ENCODE measurements at regions not wholly inside any gene's neighbourhood (a gene's known extent, or its start where the extent isn't known, plus 50 kb on each side); places are given as distances from the start of the nearest gene placed in this dataset.

- Histone ChIP-seq H3K9ac (ENCODE audit: low read length) (no peak overlapping the region), H3K79me2 (ENCODE audit: control insufficient read depth, insufficient read depth, low read length) (no peaks in the 10 kb centered on the region), H2AFZ (ENCODE audit: insufficient read depth, low read depth, low read length, poor library complexity, severe bottlenecking) (no peak overlapping the region), H3K27ac (ENCODE audit: low read length in 2 of 2) (no peak overlapping the region), H3K4me2 (replicated peaks; ENCODE audit: low read depth, low read length, poor library complexity, severe bottlenecking) (no peak overlapping the region), H3K36me3 (replicated peaks in 1 of 2; ENCODE audit: control extremely low read depth in 1 of 2, control insufficient read depth in 1 of 2, extremely low read depth in 1 of 2, insufficient read depth in 2 of 2, low read length in 1 of 2) (no peaks in the 10 kb centered on the region), H3K4me3 (ENCODE audit: control extremely low read depth in 1 of 5, extremely low read depth in 1 of 5, insufficient read depth in 1 of 5, low read depth in 2 of 5, low read length in 4 of 5) (no peak overlapping the region), H3K27me3 (replicated peaks in 1 of 4; ENCODE audit: control extremely low read depth in 1 of 4, control insufficient read depth in 3 of 4, insufficient read depth in 4 of 4, low read length in 3 of 4) (no peaks in the 10 kb centered on the region), H3K9me3 (ENCODE audit: control extremely low read depth in 1 of 3, control insufficient read depth in 2 of 3, insufficient read depth in 1 of 3, low read length in 2 of 3) (peaks cover 0 to 10% (median 0%) of the 10 kb centered on the region in 3 donors), H4K20me1 (ENCODE audit: control insufficient read depth, insufficient read depth, low read length, poor library complexity, severe bottlenecking) (no peaks in the 10 kb centered on the region), H3K4me1 (ENCODE audit: control insufficient read depth in 2 of 2, insufficient read depth in 2 of 2, low read length in 2 of 2) (peaks cover 3 to 5% of the 10 kb centered on the region in 2 donors)
- WGBS (ENCODE audit: insufficient coverage): 100% methylated on average over 1 of the region's 2 CpGs
- Mint-ChIP-seq H3K4me3 (no peak overlapping the region), H3K27me3 (no peaks in the 10 kb centered on the region), H3K9me3 (ENCODE audit: insufficient read depth) (peaks cover 1% of the 10 kb centered on the region), H3K27ac (no peak overlapping the region), H3K4me1 (peaks cover 8% of the 10 kb centered on the region)
- DNase-seq (no peak), ATAC-seq (ENCODE audit: low read depth) (no peak)
- intact Hi-C loops (cut with micrococcal nuclease): no loop called here
- TF ChIP-seq EZH2 (IDR thresholded peaks at IDR 0.05; ENCODE audit: borderline replicate concordance, insufficient read depth, low read depth, low read length, poor library complexity, severe bottlenecking) (no peak), CTCF (IDR thresholded peaks at IDR 0.05) (no peak)
- ChIA-PET POLR2A (no interaction called here), CTCF (interaction anchor here (0.6 kb wide), 2 partner anchors 18 to 82 kb away, joined by 3 read pairs; no protein-coding TSS in a partner anchor)
These were observed 116.1 kb downstream of the RIN2 start for GRCh38 chr20:19874040-19874727.

DNA sequence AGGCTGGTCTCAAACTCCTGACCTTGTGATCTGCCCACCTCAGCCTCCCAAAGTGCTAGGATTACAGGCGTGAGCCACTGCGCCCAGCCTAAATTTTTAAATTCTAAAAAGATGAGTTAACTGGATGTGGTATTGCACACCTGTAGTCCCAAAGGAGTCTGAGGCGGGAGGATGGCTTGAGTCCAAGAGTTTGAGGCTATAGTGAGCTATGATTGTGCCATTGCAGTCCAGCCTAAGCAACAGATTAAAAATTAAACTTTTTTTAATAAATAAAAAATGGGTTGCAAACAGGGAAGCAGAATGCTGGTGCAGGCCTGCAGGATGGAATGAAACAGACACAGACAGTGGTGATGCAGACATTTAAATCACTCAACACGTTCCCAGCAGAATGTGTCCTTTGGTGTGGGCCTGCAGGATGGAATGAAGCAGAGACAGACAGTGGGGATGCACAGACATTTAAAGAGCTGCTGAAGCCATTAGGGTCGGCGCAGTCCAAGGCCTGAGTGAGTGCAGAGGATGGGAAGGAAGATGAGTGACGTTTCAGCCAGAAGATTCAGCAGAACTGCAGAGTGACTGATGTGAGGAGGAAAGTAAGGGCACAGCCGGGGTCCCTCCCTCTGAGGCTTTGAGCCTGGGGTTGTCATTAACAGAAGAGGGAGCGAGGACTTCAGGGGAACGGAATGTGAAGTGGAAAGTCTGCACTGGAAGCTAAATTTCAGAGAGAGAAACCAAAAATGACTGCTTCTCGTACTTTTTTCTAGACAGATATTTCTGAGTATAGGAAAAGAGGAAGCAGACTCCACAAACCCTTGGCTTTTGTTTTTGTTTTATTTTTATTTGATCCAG lies 117.5 kb downstream of the RIN2 start:
- intact Hi-C loops (cut with micrococcal nuclease): no loop called here
- no peak overlapping the region for H3K4me3 ChIP-seq (ENCODE audit: control extremely low read depth in 1 of 5, extremely low read depth in 1 of 5, insufficient read depth in 1 of 5, low read depth in 2 of 5, low read length in 4 of 5)
- DNase-seq (no peak), ATAC-seq (ENCODE audit: low read depth) (no peak)
- no peak overlapping the region for H3K27ac ChIP-seq (ENCODE audit: low read length in 2 of 2)
- TF ChIP-seq CTCF (IDR thresholded peaks at IDR 0.05) (no peak), EZH2 (IDR thresholded peaks at IDR 0.05; ENCODE audit: borderline replicate concordance, insufficient read depth, low read depth, low read length, poor library complexity, severe bottlenecking) (no peak)
- peaks cover 10% of the 10 kb centered on the region for H3K4me1 Mint-ChIP-seq
- H3K9me3 Mint-ChIP-seq (ENCODE audit: insufficient read depth): peaks cover 1% of the 10 kb centered on the region
- H3K27ac Mint-ChIP-seq: no peak overlapping the region
- H3K4me1 ChIP-seq (ENCODE audit: control insufficient read depth in 2 of 2, insufficient read depth in 2 of 2, low read length in 2 of 2): peaks cover 3 to 5% of the 10 kb centered on the region in 2 donors
- no peak overlapping the region for H3K9ac ChIP-seq (ENCODE audit: low read length)
- H3K27me3 Mint-ChIP-seq: peaks cover 3% of the 10 kb centered on the region
- H3K27me3 ChIP-seq (replicated peaks in 1 of 4; ENCODE audit: control extremely low read depth in 1 of 4, control insufficient read depth in 3 of 4, insufficient read depth in 4 of 4, low read length in 3 of 4): peaks cover 0 to 2% (median 0%) of the 10 kb centered on the region in 4 experiments
- ChIA-PET CTCF (no interaction called here), POLR2A (no interaction called here)
- no peaks in the 10 kb centered on the region for H3K36me3 ChIP-seq (replicated peaks in 1 of 2; ENCODE audit: control extremely low read depth in 1 of 2, control insufficient read depth in 1 of 2, extremely low read depth in 1 of 2, insufficient read depth in 2 of 2, low read length in 1 of 2)
- peak overlapping the region; percentile 55 for H2AFZ ChIP-seq (ENCODE audit: insufficient read depth, low read depth, low read length, poor library complexity, severe bottlenecking)
- no peaks in the 10 kb centered on the region for H3K79me2 ChIP-seq (ENCODE audit: control insufficient read depth, insufficient read depth, low read length)
- H4K20me1 ChIP-seq (ENCODE audit: control insufficient read depth, insufficient read depth, low read length, poor library complexity, severe bottlenecking): no peaks in the 10 kb centered on the region
- 33% methylated on average over 6 of the region's 11 CpGs for WGBS (ENCODE audit: insufficient coverage)
- H3K4me3 Mint-ChIP-seq: no peak overlapping the region
- peaks cover 0 to 10% (median 0%) of the 10 kb centered on the region in 3 donors for H3K9me3 ChIP-seq (ENCODE audit: control extremely low read depth in 1 of 3, control insufficient read depth in 2 of 3, insufficient read depth in 1 of 3, low read length in 2 of 3)
- H3K4me2 ChIP-seq (replicated peaks; ENCODE audit: low read depth, low read length, poor library complexity, severe bottlenecking): no peak overlapping the region
